ENCODE measurements at regions not wholly inside any gene's neighbourhood (a gene's known extent, or its start where the extent isn't known, plus 50 kb on each side); places are given as distances from the start of the nearest gene placed in this dataset.

DNA sequence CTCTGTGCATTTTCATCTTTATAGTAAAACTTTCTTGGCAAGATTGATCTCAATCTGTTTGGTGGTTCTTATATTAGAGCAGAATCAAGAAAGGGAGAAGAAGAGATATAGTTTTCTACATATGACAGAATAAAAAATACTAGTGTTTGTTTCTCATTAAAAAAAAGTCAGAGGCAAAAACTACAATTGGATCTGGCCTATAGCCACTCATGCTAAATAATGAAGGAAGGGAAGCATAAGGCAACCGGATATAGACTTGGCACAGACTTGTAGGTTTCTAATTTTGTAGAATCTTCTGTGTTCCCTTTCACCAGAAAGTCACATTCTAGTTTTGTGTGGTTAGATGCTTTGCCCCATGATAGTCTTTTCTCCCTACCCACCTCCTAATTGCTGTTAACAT, 306.2 kb downstream of the PIK3R1 start:
- TF ChIP-seq, protein P1, sequence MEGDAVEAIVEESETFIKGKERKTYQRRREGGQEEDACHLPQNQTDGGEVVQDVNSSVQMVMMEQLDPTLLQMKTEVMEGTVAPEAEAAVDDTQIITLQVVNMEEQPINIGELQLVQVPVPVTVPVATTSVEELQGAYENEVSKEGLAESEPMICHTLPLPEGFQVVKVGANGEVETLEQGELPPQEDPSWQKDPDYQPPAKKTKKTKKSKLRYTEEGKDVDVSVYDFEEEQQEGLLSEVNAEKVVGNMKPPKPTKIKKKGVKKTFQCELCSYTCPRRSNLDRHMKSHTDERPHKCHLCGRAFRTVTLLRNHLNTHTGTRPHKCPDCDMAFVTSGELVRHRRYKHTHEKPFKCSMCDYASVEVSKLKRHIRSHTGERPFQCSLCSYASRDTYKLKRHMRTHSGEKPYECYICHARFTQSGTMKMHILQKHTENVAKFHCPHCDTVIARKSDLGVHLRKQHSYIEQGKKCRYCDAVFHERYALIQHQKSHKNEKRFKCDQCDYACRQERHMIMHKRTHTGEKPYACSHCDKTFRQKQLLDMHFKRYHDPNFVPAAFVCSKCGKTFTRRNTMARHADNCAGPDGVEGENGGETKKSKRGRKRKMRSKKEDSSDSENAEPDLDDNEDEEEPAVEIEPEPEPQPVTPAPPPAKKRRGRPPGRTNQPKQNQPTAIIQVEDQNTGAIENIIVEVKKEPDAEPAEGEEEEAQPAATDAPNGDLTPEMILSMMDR (IDR thresholded peaks at IDR 0.05 in 8 of 11, conservative IDR thresholded peaks at IDR 0.05 in 3 of 11): no peak
- TF ChIP-seq POLR2AphosphoS5 (IDR thresholded peaks at IDR 0.05): no peak
- no peak for TF ChIP-seq POLR2A (IDR thresholded peaks at IDR 0.05)
